ENCODE measurements at regions not wholly inside any gene's neighbourhood (a gene's known extent, or its start where the extent isn't known, plus 50 kb on each side); places are given as distances from the start of the nearest gene placed in this dataset.

GRCh38 chr5:173524136-173524535, 92.3 kb downstream of the BOD1 start:
- TF ChIP-seq, protein P1, sequence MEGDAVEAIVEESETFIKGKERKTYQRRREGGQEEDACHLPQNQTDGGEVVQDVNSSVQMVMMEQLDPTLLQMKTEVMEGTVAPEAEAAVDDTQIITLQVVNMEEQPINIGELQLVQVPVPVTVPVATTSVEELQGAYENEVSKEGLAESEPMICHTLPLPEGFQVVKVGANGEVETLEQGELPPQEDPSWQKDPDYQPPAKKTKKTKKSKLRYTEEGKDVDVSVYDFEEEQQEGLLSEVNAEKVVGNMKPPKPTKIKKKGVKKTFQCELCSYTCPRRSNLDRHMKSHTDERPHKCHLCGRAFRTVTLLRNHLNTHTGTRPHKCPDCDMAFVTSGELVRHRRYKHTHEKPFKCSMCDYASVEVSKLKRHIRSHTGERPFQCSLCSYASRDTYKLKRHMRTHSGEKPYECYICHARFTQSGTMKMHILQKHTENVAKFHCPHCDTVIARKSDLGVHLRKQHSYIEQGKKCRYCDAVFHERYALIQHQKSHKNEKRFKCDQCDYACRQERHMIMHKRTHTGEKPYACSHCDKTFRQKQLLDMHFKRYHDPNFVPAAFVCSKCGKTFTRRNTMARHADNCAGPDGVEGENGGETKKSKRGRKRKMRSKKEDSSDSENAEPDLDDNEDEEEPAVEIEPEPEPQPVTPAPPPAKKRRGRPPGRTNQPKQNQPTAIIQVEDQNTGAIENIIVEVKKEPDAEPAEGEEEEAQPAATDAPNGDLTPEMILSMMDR (conservative IDR thresholded peaks at IDR 0.05) = no peak
- no peak overlapping the region for H3K27ac Mint-ChIP-seq (ENCODE audit: unreplicated experiment)
- H3K4me3 Mint-ChIP-seq = no peak overlapping the region
- DNase-seq (ENCODE audit: low read depth, low spot score) = no peak
- no peaks in the 10 kb centered on the region for H3K4me1 Mint-ChIP-seq
- peaks cover 7% of the 10 kb centered on the region for H3K9me3 Mint-ChIP-seq
- H3K36me3 Mint-ChIP-seq (ENCODE audit: low read depth) = no peaks in the 10 kb centered on the region
- H3K27me3 Mint-ChIP-seq (ENCODE audit: low read depth) = peaks cover 2% of the 10 kb centered on the region

DNA sequence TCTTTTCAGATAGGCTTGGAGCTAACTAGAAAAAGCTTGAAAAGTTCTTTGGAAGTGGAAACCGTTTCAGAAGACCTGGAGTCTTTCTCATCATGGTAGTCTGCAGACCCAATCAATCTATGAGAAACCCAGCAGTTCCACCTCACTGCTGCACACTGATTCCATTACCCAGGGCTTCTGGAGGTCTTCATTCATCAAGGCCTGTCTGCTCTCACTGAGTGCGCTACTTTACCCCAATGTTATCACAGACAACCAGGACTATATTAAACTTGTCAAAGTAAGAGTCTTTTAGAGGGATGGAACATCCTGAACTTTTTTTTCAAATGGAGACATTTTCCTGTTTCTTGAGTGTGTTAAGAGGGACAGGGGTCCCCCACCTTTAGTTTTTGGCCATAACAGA, 93.1 kb downstream of the BOD1 start:
- Mint-ChIP-seq H3K4me1 (no peaks in the 10 kb centered on the region), H3K36me3 (ENCODE audit: low read depth) (no peaks in the 10 kb centered on the region), H3K9me3 (peaks cover 7% of the 10 kb centered on the region), H3K4me3 (no peak overlapping the region), H3K27ac (ENCODE audit: unreplicated experiment) (no peak overlapping the region), H3K27me3 (ENCODE audit: low read depth) (peaks cover 4% of the 10 kb centered on the region)
- TF ChIP-seq, protein P1 (conservative IDR thresholded peaks at IDR 0.05) = no peak
- no peak for DNase-seq (ENCODE audit: low read depth, low spot score)

DNA sequence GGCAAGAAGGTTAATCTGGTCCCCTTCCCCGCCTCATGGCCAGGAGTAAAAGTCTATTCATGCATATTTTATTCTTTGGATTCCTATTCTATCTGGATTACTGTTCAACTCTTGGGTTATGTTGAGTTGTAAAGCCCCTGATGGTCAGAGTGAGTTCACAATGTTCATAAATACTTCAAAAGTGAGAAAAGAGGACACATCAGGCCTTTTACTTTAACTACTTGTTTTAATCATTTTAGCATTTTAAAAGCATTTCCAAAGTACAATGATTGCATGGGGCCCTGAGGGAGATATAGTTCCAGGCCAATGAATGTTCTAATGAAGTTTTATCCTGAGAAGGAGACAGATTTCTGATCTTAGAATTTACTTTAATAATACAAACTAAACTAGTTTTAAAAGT, 93.9 kb downstream of the BOD1 start:
- peaks cover 3% of the 10 kb centered on the region for H3K36me3 Mint-ChIP-seq (ENCODE audit: low read depth)
- peaks cover 12% of the 10 kb centered on the region for H3K9me3 Mint-ChIP-seq
- TF ChIP-seq, protein P1 (conservative IDR thresholded peaks at IDR 0.05) = no peak
- H3K4me3 Mint-ChIP-seq = no peak overlapping the region
- DNase-seq (ENCODE audit: low read depth, low spot score) = no peak
- H3K27ac Mint-ChIP-seq (ENCODE audit: unreplicated experiment) = no peak overlapping the region
- no peaks in the 10 kb centered on the region for H3K4me1 Mint-ChIP-seq
- H3K27me3 Mint-ChIP-seq (ENCODE audit: low read depth) = peaks cover 11% of the 10 kb centered on the region

GRCh38 chr5:173518856-173519255, 97.6 kb downstream of the BOD1 start:
- H3K9me3 Mint-ChIP-seq = peaks cover 12% of the 10 kb centered on the region
- H3K4me3 Mint-ChIP-seq = no peak overlapping the region
- H3K27ac Mint-ChIP-seq (ENCODE audit: unreplicated experiment) = no peak overlapping the region
- TF ChIP-seq, protein P1 (conservative IDR thresholded peaks at IDR 0.05) = no peak
- peaks cover 14% of the 10 kb centered on the region for H3K27me3 Mint-ChIP-seq (ENCODE audit: low read depth)
- no peaks in the 10 kb centered on the region for H3K4me1 Mint-ChIP-seq
- peaks cover 3% of the 10 kb centered on the region for H3K36me3 Mint-ChIP-seq (ENCODE audit: low read depth)
- no peak for DNase-seq (ENCODE audit: low read depth, low spot score)

DNA sequence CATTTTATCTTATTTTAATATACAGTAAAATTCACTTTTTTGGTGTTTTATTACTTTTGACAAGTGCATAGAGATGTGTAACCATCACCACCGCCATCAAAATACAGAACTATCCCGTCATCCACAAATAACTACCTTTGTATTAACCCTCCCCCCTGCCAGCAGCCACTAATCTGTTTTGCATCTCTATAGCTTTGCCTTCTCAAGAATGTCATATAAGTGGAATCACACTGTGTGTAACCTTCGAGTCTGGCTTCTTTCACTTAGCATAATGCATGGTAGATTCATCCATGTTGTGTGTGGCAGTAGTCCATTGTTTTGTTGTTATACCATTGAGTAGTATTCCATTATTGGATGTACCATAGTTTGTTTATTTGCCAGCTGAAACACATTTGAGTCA, 98.8 kb downstream of the BOD1 start:
- Mint-ChIP-seq H3K9me3 (peaks cover 12% of the 10 kb centered on the region), H3K27me3 (ENCODE audit: low read depth) (peaks cover 14% of the 10 kb centered on the region), H3K4me1 (peaks cover 3% of the 10 kb centered on the region), H3K4me3 (no peak overlapping the region), H3K27ac (ENCODE audit: unreplicated experiment) (no peak overlapping the region), H3K36me3 (ENCODE audit: low read depth) (peaks cover 3% of the 10 kb centered on the region)
- DNase-seq (ENCODE audit: low read depth, low spot score) = no peak
- TF ChIP-seq, protein P1 (conservative IDR thresholded peaks at IDR 0.05) = no peak

- H3K27ac Mint-ChIP-seq (ENCODE audit: unreplicated experiment) = no peak overlapping the region
- H3K4me3 Mint-ChIP-seq = no peak overlapping the region
- DNase-seq (ENCODE audit: low read depth, low spot score) = no peak
- H3K27me3 Mint-ChIP-seq (ENCODE audit: low read depth) = peaks cover 11% of the 10 kb centered on the region
- H3K4me1 Mint-ChIP-seq = peaks cover 3% of the 10 kb centered on the region
- peaks cover 8% of the 10 kb centered on the region for H3K9me3 Mint-ChIP-seq
- TF ChIP-seq, protein P1 (conservative IDR thresholded peaks at IDR 0.05) = no peak
- H3K36me3 Mint-ChIP-seq (ENCODE audit: low read depth) = peaks cover 3% of the 10 kb centered on the region
Measured at GRCh38 chr5:173515526-173515925, 100.9 kb downstream of the BOD1 start.
